Mesendoderm (in vitro differentiated cells): ENCODE measurements at regions not wholly inside any gene's neighbourhood (a gene's known extent, or its start where the extent isn't known, plus 50 kb on each side); places are given as distances from the start of the nearest gene placed in this dataset.
"Not testable (repeated sequence)": the region's sequence is repeated elsewhere in the genome, so short reads cannot be mapped to it uniquely, and the experiment has no call there.

Experiments used
- DNase-seq: peaks from one replicate; pipeline ENCODE4 v3.0.0; 2013
- H2AK5ac ChIP-seq: 2 replicates; pipeline ENCODE4 v1.6.1; 2013; ENCODE audit warnings: low read length, inconsistent platforms
- H2BK120ac ChIP-seq: 2 replicates; pipeline ENCODE4 v1.6.1; 2013; ENCODE audit warnings: low read depth, mild to moderate bottlenecking, low read length, moderate library complexity, mixed read lengths
- H2BK15ac ChIP-seq: replicated peaks from 2 replicates; pipeline ENCODE4 v1.6.1; 2013; ENCODE audit warnings: low read depth, mild to moderate bottlenecking, moderate library complexity
- H2BK5ac ChIP-seq: 2 replicates; pipeline ENCODE4 v1.6.1; 2013; ENCODE audit warnings: low read length, inconsistent platforms
- H3K18ac ChIP-seq: 2 replicates; pipeline ENCODE4 v1.6.1; 2013; ENCODE audit warnings: mild to moderate bottlenecking, low read length, mixed read lengths
- H3K23ac ChIP-seq: one replicate; pipeline ENCODE4 v1.6.1; 2013; ENCODE audit warnings: low read length
- H3K27ac ChIP-seq: 2 replicates; pipeline ENCODE4 v1.5.1; 2013; ENCODE audit warnings: low read depth, mild to moderate bottlenecking, inconsistent platforms, low read length, moderate library complexity
- H3K27me3 ChIP-seq: 2 replicates; pipeline ENCODE4 v1.6.1; 2013; ENCODE audit warnings: low read length, control low read depth, mild to moderate bottlenecking, inconsistent platforms; ENCODE audit not compliant: insufficient read depth, poor library complexity
- H3K36me3 ChIP-seq: 2 replicates; pipeline ENCODE4 v1.6.1; 2013; ENCODE audit warnings: low read length, inconsistent platforms; ENCODE audit not compliant: control insufficient read depth, insufficient read depth
- H3K4ac ChIP-seq: one replicate; pipeline ENCODE4 v1.6.1; 2013; ENCODE audit warnings: low read depth, mild to moderate bottlenecking, low read length, moderate library complexity
- H3K4me1 ChIP-seq: 2 replicates; pipeline ENCODE4 v1.6.1; 2013; ENCODE audit warnings: low read depth, low read length, inconsistent platforms; ENCODE audit not compliant: control insufficient read depth
- H3K4me2 ChIP-seq: 2 replicates; pipeline ENCODE4 v1.6.1; 2013; ENCODE audit warnings: low read length
- H3K4me3 ChIP-seq: 2 replicates; pipeline ENCODE4 v1.5.1; 2013; ENCODE audit warnings: mild to moderate bottlenecking, low read length
- H3K56ac ChIP-seq: one replicate; pipeline ENCODE4 v1.6.1; 2013; ENCODE audit warnings: low read length
- H3K79me1 ChIP-seq: 2 replicates; pipeline ENCODE4 v1.6.1; 2013; ENCODE audit warnings: low read length, inconsistent platforms
- H3K79me2 ChIP-seq: 2 replicates; pipeline ENCODE4 v1.6.1; 2013; ENCODE audit warnings: mild to moderate bottlenecking, low read length; ENCODE audit not compliant: control insufficient read depth, insufficient read depth
- H3K9ac ChIP-seq: 2 replicates; pipeline ENCODE4 v1.6.1; 2013; ENCODE audit warnings: low read length, inconsistent platforms
- H4K5ac ChIP-seq: one replicate; pipeline ENCODE4 v1.6.1; 2013; ENCODE audit warnings: low read length
- H4K8ac ChIP-seq: one replicate; pipeline ENCODE4 v1.6.1; 2013; ENCODE audit warnings: low read depth, mild to moderate bottlenecking, control low read depth, low read length, moderate library complexity
- WGBS: extraction: QIAGEN DNeasy Blood & Tissue Kit; methylation state at CpG from one replicate; pipeline ENCODE4 v1.1.7; 2013; ENCODE audit warnings: low lambda C conversion rate, missing lambda C conversion rate; ENCODE audit not compliant: insufficient coverage; ENCODE audit errors: extremely low coverage; 5-methylcytosine and 5-hydroxymethylcytosine counted together

- H2AK5ac ChIP-seq = no peak overlapping the region
- H2BK120ac ChIP-seq = no peak overlapping the region
- no peak overlapping the region for H3K23ac ChIP-seq
- H3K9ac ChIP-seq = no peak overlapping the region
- peaks cover 6% of the 10 kb centered on the region for H3K4me1 ChIP-seq
- peak; percentile 83 for DNase-seq
- no peak overlapping the region for H3K4ac ChIP-seq
- H3K4me2 ChIP-seq = no peak overlapping the region
- H3K27ac ChIP-seq = peak overlapping the region; percentile 50
- H3K27me3 ChIP-seq = no peaks in the 10 kb centered on the region
- no peak overlapping the region for H4K8ac ChIP-seq
- H3K36me3 ChIP-seq = no peaks in the 10 kb centered on the region
- H3K56ac ChIP-seq = peak overlapping the region; percentile 26
- H4K5ac ChIP-seq = no peak overlapping the region
- H3K18ac ChIP-seq = peak overlapping the region; percentile 10
- no peak overlapping the region for H2BK5ac ChIP-seq
- no peaks in the 10 kb centered on the region for H3K79me2 ChIP-seq
- no CpG with 5 or more reads among the region's 3 CpGs for WGBS
- H2BK15ac ChIP-seq = no peak overlapping the region
- H3K4me3 ChIP-seq = no peak overlapping the region
- no peaks in the 10 kb centered on the region for H3K79me1 ChIP-seq
Observed at GRCh38 chr5:167294882-167295680, 996.4 kb upstream of the WWC1 start.

- H2BK5ac ChIP-seq = no peak overlapping the region
- no peak overlapping the region for H3K56ac ChIP-seq
- no peak overlapping the region for H4K8ac ChIP-seq
- H3K4ac ChIP-seq = no peak overlapping the region
- H3K9ac ChIP-seq = no peak overlapping the region
- H3K18ac ChIP-seq = peak overlapping the region; percentile 10
- H3K36me3 ChIP-seq = no peaks in the 10 kb centered on the region
- no peak overlapping the region for H3K23ac ChIP-seq
- no peak overlapping the region for H2BK15ac ChIP-seq
- no peaks in the 10 kb centered on the region for H3K27me3 ChIP-seq
- no peaks in the 10 kb centered on the region for H3K79me2 ChIP-seq
- peak overlapping the region; percentile 50 for H3K27ac ChIP-seq
- DNase-seq = no peak
- H2BK120ac ChIP-seq = no peak overlapping the region
- no peak overlapping the region for H4K5ac ChIP-seq
- no peaks in the 10 kb centered on the region for H3K79me1 ChIP-seq
- H3K4me2 ChIP-seq = no peak overlapping the region
- peaks cover 6% of the 10 kb centered on the region for H3K4me1 ChIP-seq
- WGBS = no CpG with 5 or more reads among the region's 2 CpGs
- no peak overlapping the region for H2AK5ac ChIP-seq
- no peak overlapping the region for H3K4me3 ChIP-seq
Observed at GRCh38 chr5:167295681-167296005, 995.8 kb upstream of the WWC1 start.

GRCh38 chr5:167296066-167296465 is 995.4 kb upstream of the WWC1 start:
- Histone ChIP-seq H3K4me3 (no peak overlapping the region), H3K56ac (no peak overlapping the region), H3K79me1 (no peaks in the 10 kb centered on the region), H3K79me2 (no peaks in the 10 kb centered on the region), H3K9ac (no peak overlapping the region), H4K8ac (no peak overlapping the region), H4K5ac (no peak overlapping the region), H3K4me2 (no peak overlapping the region), H3K4me1 (peaks cover 6% of the 10 kb centered on the region), H2BK5ac (no peak overlapping the region), H3K4ac (peak overlapping the region; percentile 36), H2BK15ac (peak overlapping the region; percentile 59), H3K27ac (no peak overlapping the region), H3K18ac (peak overlapping the region; percentile 45), H2BK120ac (no peak overlapping the region), H3K27me3 (no peaks in the 10 kb centered on the region), H3K23ac (no peak overlapping the region), H2AK5ac (no peak overlapping the region), H3K36me3 (no peaks in the 10 kb centered on the region)
- DNase-seq = no peak
- no CpG with 5 or more reads among the region's 5 CpGs for WGBS

GRCh38 chr5:167296661-167297060 is 994.8 kb upstream of the WWC1 start:
- Histone ChIP-seq H2BK120ac (no peak overlapping the region), H2BK15ac (no peak overlapping the region), H3K79me2 (no peaks in the 10 kb centered on the region), H3K27ac (no peak overlapping the region), H4K8ac (no peak overlapping the region), H4K5ac (no peak overlapping the region), H3K56ac (no peak overlapping the region), H3K23ac (no peak overlapping the region), H3K79me1 (no peaks in the 10 kb centered on the region), H2AK5ac (no peak overlapping the region), H3K4me2 (no peak overlapping the region), H3K18ac (peak overlapping the region; percentile 40), H3K9ac (no peak overlapping the region), H3K4ac (no peak overlapping the region), H3K4me1 (peaks cover 6% of the 10 kb centered on the region), H3K27me3 (no peaks in the 10 kb centered on the region), H3K36me3 (no peaks in the 10 kb centered on the region), H2BK5ac (no peak overlapping the region), H3K4me3 (no peak overlapping the region)
- DNase-seq = peak; percentile 68
- WGBS = no CpG with 5 or more reads among the region's 1 CpG

- not testable (repeated sequence) for H3K27me3 ChIP-seq, H4K8ac ChIP-seq, H3K9ac ChIP-seq, H3K23ac ChIP-seq, H3K79me1 ChIP-seq, H4K5ac ChIP-seq, H3K4me2 ChIP-seq, DNase-seq, H2AK5ac ChIP-seq, H3K18ac ChIP-seq, H3K36me3 ChIP-seq, H3K79me2 ChIP-seq, H2BK120ac ChIP-seq, H2BK15ac ChIP-seq, H3K4ac ChIP-seq, H3K4me3 ChIP-seq, H2BK5ac ChIP-seq, H3K27ac ChIP-seq, H3K56ac ChIP-seq
- WGBS = no CpG with 5 or more reads among the region's 7 CpGs
- peaks cover 14% of the 10 kb centered on the region for H3K4me1 ChIP-seq
Observed at GRCh38 chr5:167299861-167300260, 991.6 kb upstream of the WWC1 start.

- whole genome bisulfite sequencing = no CpG with 5 or more reads among the region's 3 CpGs
- Histone ChIP-seq H4K8ac (no peak overlapping the region), H4K5ac (no peak overlapping the region)
Observed at GRCh38 chr5:167303582-167303981, 987.9 kb upstream of the WWC1 start.

More at GRCh38 chr5:167303582-167303981, 987.9 kb upstream of the WWC1 start:
- no peak overlapping the region for H2BK120ac ChIP-seq
- no peak overlapping the region for H3K9ac ChIP-seq
- no peak overlapping the region for H2AK5ac ChIP-seq
- H3K4me3 ChIP-seq = no peak overlapping the region
- H3K27me3 ChIP-seq = no peaks in the 10 kb centered on the region
- H3K36me3 ChIP-seq = no peaks in the 10 kb centered on the region
- no peak overlapping the region for H3K18ac ChIP-seq
- H3K23ac ChIP-seq = no peak overlapping the region
- no peaks in the 10 kb centered on the region for H3K79me2 ChIP-seq
- H2BK5ac ChIP-seq = no peak overlapping the region
- H3K4me1 ChIP-seq = peaks cover 14% of the 10 kb centered on the region
- H3K27ac ChIP-seq = peak overlapping the region; percentile 5
- no peaks in the 10 kb centered on the region for H3K79me1 ChIP-seq
- H2BK15ac ChIP-seq = no peak overlapping the region
- peak overlapping the region; percentile 53 for H3K56ac ChIP-seq
- H3K4me2 ChIP-seq = no peak overlapping the region
- H3K4ac ChIP-seq = no peak overlapping the region
- DNase-seq = peak; percentile 40
